ENCODE measurements at regions not wholly inside any gene's neighbourhood (a gene's known extent, or its start where the extent isn't known, plus 50 kb on each side); places are given as distances from the start of the nearest gene placed in this dataset.

DNA sequence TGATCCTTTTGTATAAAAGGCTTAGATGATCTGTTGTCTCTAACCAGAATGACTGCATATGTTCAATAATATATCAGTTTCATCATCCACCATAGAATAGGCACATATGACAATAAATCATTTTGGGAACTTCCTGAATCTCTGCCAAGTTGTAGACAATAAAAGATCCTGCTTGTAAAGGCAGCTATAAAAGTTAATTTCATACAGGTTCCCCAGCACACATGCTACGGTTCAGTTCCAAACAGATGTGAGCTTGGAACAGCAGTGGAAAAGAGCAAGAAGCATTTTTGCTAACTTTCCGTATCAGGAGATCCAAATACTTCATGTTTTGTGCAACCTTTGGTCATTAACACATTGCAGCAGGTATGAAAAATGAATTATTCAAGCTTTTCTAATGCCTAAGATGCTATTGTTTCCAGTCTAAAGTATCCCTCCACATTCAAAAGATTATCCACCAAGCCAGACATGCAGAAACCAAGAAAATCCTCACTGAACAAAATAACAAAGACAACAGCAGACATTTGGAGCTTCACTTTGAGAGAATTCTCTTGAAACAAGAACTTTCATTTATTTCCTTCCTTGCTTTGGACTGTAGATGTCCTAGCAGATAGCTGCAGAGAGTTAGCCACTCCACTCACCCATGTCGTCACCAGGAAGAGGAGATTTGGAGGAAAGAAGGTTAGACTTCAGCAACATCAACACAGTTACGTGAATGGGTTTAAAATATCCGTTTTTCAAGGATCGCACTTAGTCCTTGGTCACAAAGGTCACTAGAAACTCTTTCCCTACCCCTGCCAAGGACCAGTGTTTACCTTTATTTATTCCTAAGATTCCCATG lies 453.5 kb upstream of the JARID2 start:
- TF ChIP-seq ZNF274 (IDR thresholded peaks at IDR 0.05; ENCODE audit: low read depth, low read length): no peak
- H3K4me3 ChIP-seq (ENCODE audit: low read length): no peak overlapping the region

DNA sequence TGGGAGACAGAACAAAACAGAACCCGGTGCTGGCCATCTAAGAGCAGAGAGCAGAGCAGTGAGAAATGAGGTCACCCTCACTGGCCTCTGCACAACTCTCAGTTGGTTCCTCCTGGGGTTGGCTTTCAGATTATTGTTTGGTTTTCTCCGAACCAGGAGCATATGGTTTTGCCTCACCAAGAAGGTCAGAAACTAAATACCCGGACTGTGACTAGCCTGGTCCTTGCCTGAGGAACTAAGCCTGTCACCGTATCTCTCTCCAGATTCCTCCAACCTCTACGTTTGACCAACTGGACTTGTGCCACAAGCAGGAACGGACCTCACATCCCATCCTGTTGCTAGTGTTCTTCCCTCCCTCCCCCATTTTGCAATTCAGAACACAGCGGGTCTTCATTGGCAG lies 450.4 kb upstream of the JARID2 start:
- no peak for TF ChIP-seq ZNF274 (IDR thresholded peaks at IDR 0.05; ENCODE audit: low read depth, low read length)
- no peak overlapping the region for H3K4me3 ChIP-seq (ENCODE audit: low read length)

DNA sequence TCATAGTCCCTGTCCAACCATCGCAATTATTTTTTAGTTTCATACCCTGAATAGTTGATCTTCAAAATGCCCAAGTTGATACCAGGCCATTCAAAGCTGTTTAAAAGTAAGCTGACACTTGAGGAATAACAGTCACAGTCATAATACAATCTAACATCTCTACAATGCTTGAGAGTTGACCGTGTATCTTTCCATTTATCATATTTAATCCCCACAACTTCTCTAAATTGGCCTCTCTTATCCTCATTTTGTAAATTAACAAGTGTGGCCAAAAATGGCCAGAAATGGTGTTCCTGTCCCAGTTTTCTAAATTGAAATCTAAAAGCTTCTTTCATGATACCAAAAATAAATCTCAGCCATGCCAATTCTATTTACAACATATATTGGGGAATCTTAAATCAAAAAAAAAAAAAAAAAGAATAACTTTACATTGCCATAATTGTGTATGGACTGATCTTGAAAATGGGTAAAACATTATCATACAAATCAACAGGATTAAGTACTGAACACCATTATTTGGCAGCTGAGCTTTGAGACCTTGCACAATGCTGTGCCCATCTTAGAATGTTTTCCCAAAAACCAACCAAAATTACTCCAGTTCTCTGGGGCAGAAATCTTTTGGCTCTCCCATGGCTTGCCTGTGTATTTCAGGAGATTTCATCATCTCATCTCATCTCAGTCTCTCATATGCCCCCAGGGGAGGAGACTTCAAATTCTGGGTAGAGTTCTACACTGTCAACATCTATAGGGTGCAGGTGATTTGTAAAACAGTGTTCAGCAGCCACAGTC lies 448.7 kb upstream of the JARID2 start:
- no peak overlapping the region for H3K4me3 ChIP-seq (ENCODE audit: low read length)
- TF ChIP-seq ZNF274 (IDR thresholded peaks at IDR 0.05; ENCODE audit: low read depth, low read length): no peak

DNA sequence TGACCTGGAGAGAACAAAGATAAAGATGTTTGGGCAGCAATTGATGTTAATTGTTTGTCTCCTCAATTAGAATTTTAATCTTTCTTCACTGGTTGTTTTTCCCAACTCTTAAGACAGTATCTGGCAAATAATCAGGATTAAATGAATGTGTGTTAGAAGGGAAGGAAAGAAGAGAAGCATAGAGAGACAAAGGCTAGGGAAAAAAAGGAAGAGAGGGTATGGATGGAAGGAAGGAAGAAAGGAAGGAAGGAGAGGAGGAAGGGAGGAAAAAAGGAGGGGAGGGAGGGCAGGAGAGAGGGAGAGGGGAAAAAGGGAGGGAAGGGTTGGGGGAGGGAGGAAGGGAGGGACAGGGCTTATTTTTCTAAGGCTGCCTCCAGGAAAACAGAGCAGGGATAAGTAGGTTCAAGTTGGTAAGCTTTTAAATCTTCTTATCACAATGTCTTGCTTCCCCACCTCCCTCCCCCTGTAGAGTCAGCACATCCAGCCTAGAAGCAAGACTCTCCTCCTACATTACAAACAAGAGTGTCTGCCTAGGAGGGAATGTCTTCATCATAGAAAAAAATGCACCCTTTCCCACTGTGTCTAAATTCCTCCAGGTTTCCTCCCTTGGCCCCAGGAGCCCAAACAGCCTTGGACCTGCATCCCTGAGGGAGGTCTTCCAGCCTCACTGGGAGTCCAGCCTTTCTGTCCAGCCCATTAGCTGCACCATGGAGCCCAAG lies 447.8 kb upstream of the JARID2 start:
- H3K4me3 ChIP-seq (ENCODE audit: low read length): no peak overlapping the region
- no peak for TF ChIP-seq ZNF274 (IDR thresholded peaks at IDR 0.05; ENCODE audit: low read depth, low read length)

DNA sequence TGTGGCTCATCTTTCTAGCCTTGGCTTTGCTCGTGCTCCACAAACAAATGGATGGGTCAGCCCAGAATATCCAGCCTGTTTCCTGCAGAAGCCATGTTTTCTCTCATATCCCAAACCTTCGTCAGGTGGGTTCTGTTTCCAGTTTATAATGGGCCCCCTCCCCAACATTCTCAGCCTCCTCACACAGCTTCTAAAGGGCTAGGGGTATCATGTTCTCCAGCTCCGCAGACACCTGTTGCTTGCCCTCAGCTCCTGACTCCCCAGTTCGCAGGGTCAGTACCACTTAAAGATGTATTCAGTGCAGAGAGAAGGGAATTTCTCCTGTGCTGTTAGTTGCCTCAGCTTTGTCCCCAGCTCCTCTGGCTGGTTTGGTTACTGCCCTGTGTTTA lies 447.3 kb upstream of the JARID2 start:
- no peak for TF ChIP-seq ZNF274 (IDR thresholded peaks at IDR 0.05; ENCODE audit: low read depth, low read length)
- no peak overlapping the region for H3K4me3 ChIP-seq (ENCODE audit: low read length)

DNA sequence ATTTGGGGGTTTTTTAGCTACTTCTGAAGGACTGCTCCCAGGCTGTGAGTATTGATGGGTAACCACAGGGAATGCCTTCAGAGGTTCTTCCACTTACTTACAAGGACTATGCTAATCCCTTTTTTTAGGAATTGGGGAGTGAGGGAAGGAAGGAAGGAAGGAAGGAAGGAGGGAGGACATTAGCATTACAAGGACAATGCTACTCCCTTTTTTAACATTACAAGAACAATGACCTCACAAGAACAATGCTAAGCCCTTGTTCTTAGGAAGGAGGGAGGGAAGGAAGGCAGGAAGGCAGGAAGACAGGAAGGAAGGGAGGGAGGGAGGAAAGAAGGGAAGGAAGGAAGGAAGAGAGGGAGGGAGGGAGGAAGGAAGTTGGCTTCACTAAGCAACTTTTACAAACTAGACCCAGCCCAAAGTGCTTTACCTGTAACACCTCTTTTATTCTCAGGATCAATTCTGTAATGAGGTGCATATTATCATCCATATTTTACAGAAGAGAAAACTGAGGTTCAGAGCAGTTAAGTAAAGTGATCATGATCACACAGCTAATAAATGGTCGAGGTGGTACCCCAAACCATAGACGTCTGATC lies 446.8 kb upstream of the JARID2 start:
- no peak for TF ChIP-seq ZNF274 (IDR thresholded peaks at IDR 0.05; ENCODE audit: low read depth, low read length)
- H3K4me3 ChIP-seq (ENCODE audit: low read length): no peak overlapping the region

DNA sequence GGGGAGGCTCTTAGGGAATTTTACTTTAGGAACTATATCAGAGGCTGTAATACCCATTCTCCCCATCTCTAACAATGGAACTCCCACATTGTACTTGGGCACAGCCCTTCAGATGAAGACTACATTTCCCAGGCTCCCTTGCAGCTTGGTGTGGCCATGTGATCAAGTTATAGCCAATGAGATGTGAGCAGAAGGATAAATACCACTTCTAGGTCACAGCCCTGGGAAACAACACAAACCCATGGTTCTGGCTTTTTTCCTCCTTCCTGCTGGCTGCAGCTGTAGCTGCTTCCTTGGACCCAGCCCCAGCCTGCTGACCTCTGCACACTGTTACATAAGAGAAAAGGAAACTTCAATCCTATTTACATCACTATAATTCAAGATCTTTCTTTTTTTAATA lies 445.9 kb upstream of the JARID2 start:
- H3K4me3 ChIP-seq (ENCODE audit: low read length): no peak overlapping the region
- no peak for TF ChIP-seq ZNF274 (IDR thresholded peaks at IDR 0.05; ENCODE audit: low read depth, low read length)

DNA sequence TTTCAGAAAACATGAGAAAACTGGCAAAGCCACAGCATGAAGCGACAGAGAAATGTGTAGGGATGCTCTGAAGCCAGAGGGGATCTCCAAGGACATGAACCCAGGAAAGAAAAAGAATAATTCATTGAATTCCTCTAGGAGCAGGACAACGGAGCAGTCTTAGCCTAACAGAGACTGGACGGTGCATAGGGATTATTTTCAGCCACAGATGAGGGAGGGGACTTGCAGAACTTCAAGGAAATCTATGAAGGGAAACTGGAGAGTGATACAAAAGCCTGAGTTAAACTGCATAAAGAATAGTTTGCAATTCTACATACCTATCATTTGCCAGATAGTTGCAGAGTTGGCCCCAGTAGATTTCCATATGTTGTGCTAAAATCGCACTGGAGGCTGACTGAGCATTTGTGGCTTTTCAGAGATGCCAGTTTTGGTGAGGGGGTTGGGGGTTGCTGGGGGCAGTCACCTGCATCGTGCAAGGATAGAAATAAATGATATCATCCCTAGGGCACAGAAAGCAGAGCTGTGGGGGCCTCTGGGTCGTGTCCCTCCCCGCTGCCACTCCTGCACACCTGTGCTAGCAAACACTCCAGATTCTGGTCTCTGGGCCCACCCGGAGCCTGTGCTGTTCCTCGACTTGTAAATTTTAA lies 443.2 kb upstream of the JARID2 start:
- no peak for TF ChIP-seq ZNF274 (IDR thresholded peaks at IDR 0.05; ENCODE audit: low read depth, low read length)
- no peak overlapping the region for H3K4me3 ChIP-seq (ENCODE audit: low read length)

DNA sequence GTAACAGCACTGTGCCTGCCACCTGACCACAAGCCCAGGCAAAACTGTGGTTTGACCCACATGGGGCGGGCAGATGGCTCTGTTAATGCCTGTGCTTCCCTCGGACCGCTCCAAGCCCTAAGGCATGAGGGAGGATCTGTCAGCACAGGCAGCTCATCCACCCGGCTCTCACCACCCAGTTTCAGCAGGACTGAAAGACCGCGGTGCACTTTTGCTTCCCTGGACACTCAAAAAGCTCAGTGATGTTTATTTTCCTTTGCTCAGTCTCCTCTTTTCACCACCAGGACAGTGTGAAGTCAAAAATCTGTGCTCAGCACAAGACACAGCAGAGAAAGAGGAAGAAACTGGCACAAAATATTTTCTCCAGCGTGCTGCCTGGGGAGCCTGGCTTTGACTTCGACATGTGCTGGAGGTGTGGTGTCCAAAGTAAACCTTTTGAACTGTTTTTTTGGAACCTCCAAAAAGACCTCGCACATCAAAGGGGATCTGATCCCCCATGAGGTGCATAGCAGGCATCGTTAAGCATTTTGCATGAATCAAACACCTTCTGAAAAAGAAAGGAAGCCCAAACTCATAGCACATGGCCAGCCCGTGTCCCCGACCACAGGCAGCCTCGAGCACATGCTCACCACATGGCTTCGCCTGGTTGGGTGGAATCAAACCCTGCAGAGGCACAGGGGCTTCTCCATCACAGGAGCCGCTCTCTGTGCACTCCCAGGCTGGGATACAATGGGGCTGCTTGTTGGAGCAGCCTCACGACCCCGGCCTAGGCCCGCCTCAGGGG lies 441.7 kb upstream of the JARID2 start:
- no peak overlapping the region for H3K4me3 ChIP-seq (ENCODE audit: low read length)
- TF ChIP-seq ZNF274 (IDR thresholded peaks at IDR 0.05; ENCODE audit: low read depth, low read length): no peak

DNA sequence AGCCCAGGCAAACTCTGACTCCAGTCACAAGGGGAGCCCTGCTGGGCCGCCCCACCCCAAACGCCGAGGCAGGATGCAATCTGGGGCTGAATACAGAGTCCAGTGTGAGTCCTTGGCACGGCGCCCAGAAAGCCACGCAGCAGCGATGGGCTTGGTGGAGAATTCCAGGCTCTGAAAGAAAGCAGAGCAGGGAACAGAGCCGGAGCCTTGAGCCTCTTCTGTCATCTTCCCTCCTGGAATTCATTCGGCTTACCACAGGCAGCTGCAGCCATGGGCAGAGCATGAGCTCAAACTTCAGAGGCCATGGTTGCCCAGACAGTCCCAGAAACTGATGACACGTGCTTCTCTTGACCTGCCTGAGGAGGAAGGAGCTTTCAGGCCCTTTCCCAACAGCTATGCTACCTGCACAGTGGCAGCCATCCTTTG lies 441.1 kb upstream of the JARID2 start:
- TF ChIP-seq ZNF274 (IDR thresholded peaks at IDR 0.05; ENCODE audit: low read depth, low read length): no peak

DNA sequence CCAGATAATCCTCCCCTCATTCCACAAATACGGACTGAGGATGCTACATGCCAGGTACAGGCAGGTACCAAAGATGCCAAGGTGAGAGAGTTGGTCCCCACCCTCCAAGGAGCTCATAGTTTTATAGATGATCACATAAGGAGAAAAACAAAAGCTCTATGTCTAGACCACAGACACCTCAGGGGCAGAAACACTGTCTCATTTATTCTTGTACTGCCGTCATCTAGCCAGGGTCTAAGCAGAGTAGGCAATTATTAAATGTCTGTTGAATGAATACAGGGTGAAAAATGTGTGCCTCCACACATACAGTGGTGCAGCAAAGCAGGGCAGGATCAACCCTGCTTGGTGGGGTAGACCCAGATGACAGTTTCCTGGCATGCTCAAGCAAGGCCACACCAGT lies 439.8 kb upstream of the JARID2 start:
- TF ChIP-seq ZNF274 (IDR thresholded peaks at IDR 0.05; ENCODE audit: low read depth, low read length): no peak

More for the DNA sequence above, 441.1 kb upstream of the JARID2 start:
- H3K4me3 ChIP-seq (ENCODE audit: low read length): no peak overlapping the region

DNA sequence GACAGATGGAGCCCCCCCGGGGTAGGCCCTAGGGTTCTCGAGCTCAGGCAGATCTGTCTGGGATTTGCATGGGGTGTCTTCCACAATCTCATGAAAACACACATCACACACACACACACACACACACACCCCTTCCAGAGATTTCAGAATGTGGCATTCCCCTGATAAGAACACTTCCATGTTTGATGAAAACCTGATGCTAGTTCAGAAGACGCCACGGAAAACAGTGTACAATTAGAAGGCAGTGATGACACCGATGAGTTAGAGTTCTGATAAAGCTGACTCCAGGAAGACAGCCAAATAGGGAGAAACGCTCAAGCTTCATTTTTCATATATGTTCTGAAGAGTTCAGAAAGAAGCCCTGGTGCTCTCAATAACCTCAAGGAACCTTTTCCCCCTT lies 438.7 kb upstream of the JARID2 start:
- no peak for TF ChIP-seq ZNF274 (IDR thresholded peaks at IDR 0.05; ENCODE audit: low read depth, low read length)
- H3K4me3 ChIP-seq (ENCODE audit: low read length): no peak overlapping the region

More for the DNA sequence above, 439.8 kb upstream of the JARID2 start:
- H3K4me3 ChIP-seq (ENCODE audit: low read length): no peak overlapping the region

DNA sequence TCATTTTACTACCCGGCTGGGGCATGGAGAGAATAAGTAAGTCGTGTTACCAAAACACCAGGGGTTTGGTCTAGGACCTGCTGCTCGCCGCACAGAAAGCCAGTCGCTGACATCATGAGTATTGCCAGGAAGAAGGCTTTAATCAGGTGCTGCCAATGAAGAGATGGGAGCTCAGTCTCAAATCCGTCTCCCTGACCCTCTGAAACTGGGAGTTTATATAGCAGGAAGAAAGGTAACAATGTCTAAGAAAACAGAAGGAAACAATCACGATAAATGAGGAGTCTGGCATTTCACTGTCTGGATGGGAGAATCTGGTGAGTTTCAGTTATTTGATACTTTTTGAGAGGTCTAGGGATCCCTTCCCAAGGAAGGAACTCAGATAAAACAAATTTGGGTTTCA lies 437.9 kb upstream of the JARID2 start:
- TF ChIP-seq ZNF274 (IDR thresholded peaks at IDR 0.05; ENCODE audit: low read depth, low read length): no peak
- no peak overlapping the region for H3K4me3 ChIP-seq (ENCODE audit: low read length)

Data from GM08714 (cell line).